ENCODE measurements at regions not wholly inside any gene's neighbourhood (a gene's known extent, or its start where the extent isn't known, plus 50 kb on each side); places are given as distances from the start of the nearest gene placed in this dataset.

DNA sequence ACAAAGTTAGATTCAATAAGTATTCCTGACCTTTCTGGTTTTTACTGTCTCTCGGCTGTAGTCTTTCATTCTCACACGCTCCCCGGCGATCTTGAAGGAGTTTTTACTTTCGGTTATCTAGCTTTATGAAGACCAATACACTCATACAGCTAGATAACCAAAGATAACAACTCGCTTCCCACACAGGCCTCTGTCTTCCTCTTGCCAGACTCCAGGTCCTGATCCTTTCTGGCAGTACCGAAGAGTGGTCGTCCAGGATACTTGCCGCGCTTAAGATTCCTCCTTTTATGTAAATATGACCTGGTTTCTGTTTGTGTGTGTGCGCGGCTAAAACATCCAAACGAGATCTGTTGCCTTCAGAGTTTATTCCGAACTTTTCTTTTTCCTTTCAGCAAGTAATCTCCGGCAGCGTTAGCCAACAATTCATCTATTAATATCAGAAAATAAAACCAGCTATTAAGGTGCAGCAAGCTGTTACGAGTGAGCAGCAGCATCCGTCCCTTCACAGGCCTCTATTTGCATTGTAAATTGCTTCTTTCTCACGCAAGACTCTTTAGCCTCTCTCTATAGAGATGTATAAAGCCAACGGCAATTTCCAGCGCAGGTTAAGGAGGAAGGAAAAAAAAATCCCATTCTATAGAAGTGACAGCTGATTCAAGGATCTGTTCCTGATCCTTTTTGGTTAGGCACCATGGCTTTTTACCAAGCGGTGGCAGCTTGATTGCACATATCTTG, 216.1 kb downstream of the MEF2C start:
- FAIRE-seq, result no peak
- peaks cover 14% of the 10 kb centered on the region for H3K4me1 Mint-ChIP-seq (ENCODE audit: low read depth, unreplicated experiment)
- no peak for TF ChIP-seq EZH2 (IDR thresholded peaks at IDR 0.05; ENCODE audit: insufficient read depth, low read length)
- TF ChIP-seq, protein P1, sequence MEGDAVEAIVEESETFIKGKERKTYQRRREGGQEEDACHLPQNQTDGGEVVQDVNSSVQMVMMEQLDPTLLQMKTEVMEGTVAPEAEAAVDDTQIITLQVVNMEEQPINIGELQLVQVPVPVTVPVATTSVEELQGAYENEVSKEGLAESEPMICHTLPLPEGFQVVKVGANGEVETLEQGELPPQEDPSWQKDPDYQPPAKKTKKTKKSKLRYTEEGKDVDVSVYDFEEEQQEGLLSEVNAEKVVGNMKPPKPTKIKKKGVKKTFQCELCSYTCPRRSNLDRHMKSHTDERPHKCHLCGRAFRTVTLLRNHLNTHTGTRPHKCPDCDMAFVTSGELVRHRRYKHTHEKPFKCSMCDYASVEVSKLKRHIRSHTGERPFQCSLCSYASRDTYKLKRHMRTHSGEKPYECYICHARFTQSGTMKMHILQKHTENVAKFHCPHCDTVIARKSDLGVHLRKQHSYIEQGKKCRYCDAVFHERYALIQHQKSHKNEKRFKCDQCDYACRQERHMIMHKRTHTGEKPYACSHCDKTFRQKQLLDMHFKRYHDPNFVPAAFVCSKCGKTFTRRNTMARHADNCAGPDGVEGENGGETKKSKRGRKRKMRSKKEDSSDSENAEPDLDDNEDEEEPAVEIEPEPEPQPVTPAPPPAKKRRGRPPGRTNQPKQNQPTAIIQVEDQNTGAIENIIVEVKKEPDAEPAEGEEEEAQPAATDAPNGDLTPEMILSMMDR (IDR thresholded peaks at IDR 0.05; ENCODE audit: insufficient read depth, low read depth, low read length), result no peak
- no peak overlapping the region for H3K27ac Mint-ChIP-seq (ENCODE audit: unreplicated experiment)
- Histone ChIP-seq H3K27me3 (ENCODE audit: insufficient read depth, low read length) (peaks cover 5% of the 10 kb centered on the region), H4K20me1 (ENCODE audit: insufficient read depth, low read length) (peaks cover 6% of the 10 kb centered on the region), H3K36me3 (ENCODE audit: insufficient read depth, low read length) (peaks cover 2% of the 10 kb centered on the region), H3K4me3 (ENCODE audit: insufficient read depth, low read depth, low read length) (peak overlapping the region; percentile 69), H3K9ac (ENCODE audit: low read length) (peak overlapping the region; percentile 87), H3K27ac (ENCODE audit: low read depth, low read length) (peak overlapping the region; percentile 85), H2AFZ (ENCODE audit: low read depth, low read length) (peak overlapping the region; percentile 43), H3K79me2 (ENCODE audit: insufficient read depth, low read length) (peaks cover 95% of the 10 kb centered on the region), H3K4me2 (ENCODE audit: low read length) (peak overlapping the region; percentile 91), H3K9me3 (ENCODE audit: insufficient read depth, low read depth, low read length) (no peaks in the 10 kb centered on the region), H3K4me1 (ENCODE audit: insufficient read depth, low read length) (peaks cover 33% of the 10 kb centered on the region)
- no peaks in the 10 kb centered on the region for H3K9me3 Mint-ChIP-seq (ENCODE audit: unreplicated experiment)
- H3K27me3 Mint-ChIP-seq (ENCODE audit: low read depth, unreplicated experiment), result peaks cover 51% of the 10 kb centered on the region
- peak; percentile 81 for DNase-seq (ENCODE audit: low read depth)
- H3K4me3 Mint-ChIP-seq (ENCODE audit: unreplicated experiment), result peak overlapping the region; percentile 79
- H3K36me3 Mint-ChIP-seq (ENCODE audit: low read depth, unreplicated experiment), result no peaks in the 10 kb centered on the region

DNA sequence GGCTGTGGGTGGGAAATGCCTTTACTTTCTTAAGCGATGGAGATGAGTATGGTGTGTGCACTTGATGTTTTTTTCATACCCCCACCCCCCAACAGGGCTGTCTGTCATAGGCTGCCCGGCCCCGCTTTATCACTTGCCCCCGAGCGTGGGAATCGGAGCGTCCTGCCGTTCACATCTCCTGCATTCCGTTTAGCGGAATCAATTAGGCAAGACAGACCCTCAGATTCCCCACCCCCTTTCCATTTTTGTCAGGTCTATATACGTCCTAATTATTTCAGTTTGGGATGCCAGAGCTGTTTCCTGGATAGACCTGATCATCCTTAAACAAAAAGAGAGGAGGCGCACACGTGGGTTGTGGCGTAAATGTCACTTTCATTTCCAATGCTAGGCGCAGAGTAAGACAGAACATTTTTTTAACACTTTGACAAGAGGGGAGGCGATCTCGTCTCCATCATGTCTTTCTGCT, 217.2 kb downstream of the MEF2C start:
- DNase-seq (ENCODE audit: low read depth) (peak; percentile 74), FAIRE-seq (no peak)
- peak overlapping the region; percentile 91 for H3K4me2 ChIP-seq (ENCODE audit: low read length)
- H3K4me1 ChIP-seq (ENCODE audit: insufficient read depth, low read length), result peaks cover 41% of the 10 kb centered on the region
- H3K27me3 ChIP-seq (ENCODE audit: insufficient read depth, low read length), result peaks cover 5% of the 10 kb centered on the region
- peaks cover 2% of the 10 kb centered on the region for H3K36me3 ChIP-seq (ENCODE audit: insufficient read depth, low read length)
- H3K4me3 Mint-ChIP-seq (ENCODE audit: unreplicated experiment), result peak overlapping the region; percentile 79
- peak overlapping the region; percentile 85 for H3K27ac ChIP-seq (ENCODE audit: low read depth, low read length)
- peak overlapping the region; percentile 69 for H3K4me3 ChIP-seq (ENCODE audit: insufficient read depth, low read depth, low read length)
- no peaks in the 10 kb centered on the region for H3K9me3 ChIP-seq (ENCODE audit: insufficient read depth, low read depth, low read length)
- peak overlapping the region; percentile 87 for H3K9ac ChIP-seq (ENCODE audit: low read length)
- H3K4me1 Mint-ChIP-seq (ENCODE audit: low read depth, unreplicated experiment), result peaks cover 13% of the 10 kb centered on the region
- no peaks in the 10 kb centered on the region for H4K20me1 ChIP-seq (ENCODE audit: insufficient read depth, low read length)
- TF ChIP-seq EZH2 (IDR thresholded peaks at IDR 0.05; ENCODE audit: insufficient read depth, low read length), result no peak
- TF ChIP-seq, protein P1 (IDR thresholded peaks at IDR 0.05; ENCODE audit: insufficient read depth, low read depth, low read length), result no peak
- H3K36me3 Mint-ChIP-seq (ENCODE audit: low read depth, unreplicated experiment), result no peaks in the 10 kb centered on the region
- H3K79me2 ChIP-seq (ENCODE audit: insufficient read depth, low read length), result peaks cover 84% of the 10 kb centered on the region
- no peaks in the 10 kb centered on the region for H3K9me3 Mint-ChIP-seq (ENCODE audit: unreplicated experiment)
- peak overlapping the region; percentile 13 for H2AFZ ChIP-seq (ENCODE audit: low read depth, low read length)
- peaks cover 40% of the 10 kb centered on the region for H3K27me3 Mint-ChIP-seq (ENCODE audit: low read depth, unreplicated experiment)
- no peak overlapping the region for H3K27ac Mint-ChIP-seq (ENCODE audit: unreplicated experiment)

- Histone ChIP-seq H3K4me3 (ENCODE audit: insufficient read depth, low read depth, low read length) (no peak overlapping the region), H3K27ac (ENCODE audit: low read depth, low read length) (peak overlapping the region; percentile 85), H3K9me3 (ENCODE audit: insufficient read depth, low read depth, low read length) (no peaks in the 10 kb centered on the region), H3K4me2 (ENCODE audit: low read length) (peak overlapping the region; percentile 91), H3K27me3 (ENCODE audit: insufficient read depth, low read length) (peaks cover 5% of the 10 kb centered on the region), H2AFZ (ENCODE audit: low read depth, low read length) (no peak overlapping the region), H3K9ac (ENCODE audit: low read length) (peak overlapping the region; percentile 87), H3K36me3 (ENCODE audit: insufficient read depth, low read length) (peaks cover 2% of the 10 kb centered on the region), H4K20me1 (ENCODE audit: insufficient read depth, low read length) (no peaks in the 10 kb centered on the region), H3K4me1 (ENCODE audit: insufficient read depth, low read length) (peaks cover 38% of the 10 kb centered on the region), H3K79me2 (ENCODE audit: insufficient read depth, low read length) (peaks cover 74% of the 10 kb centered on the region)
- TF ChIP-seq, protein P1 (IDR thresholded peaks at IDR 0.05; ENCODE audit: insufficient read depth, low read depth, low read length), result no peak
- TF ChIP-seq EZH2 (IDR thresholded peaks at IDR 0.05; ENCODE audit: insufficient read depth, low read length), result no peak
- DNase-seq (ENCODE audit: low read depth) (no peak), FAIRE-seq (no peak)
- H3K4me1 Mint-ChIP-seq (ENCODE audit: low read depth, unreplicated experiment), result peaks cover 13% of the 10 kb centered on the region
- no peak overlapping the region for H3K27ac Mint-ChIP-seq (ENCODE audit: unreplicated experiment)
- H3K4me3 Mint-ChIP-seq (ENCODE audit: unreplicated experiment), result no peak overlapping the region
- no peaks in the 10 kb centered on the region for H3K9me3 Mint-ChIP-seq (ENCODE audit: unreplicated experiment)
- no peaks in the 10 kb centered on the region for H3K36me3 Mint-ChIP-seq (ENCODE audit: low read depth, unreplicated experiment)
- peaks cover 31% of the 10 kb centered on the region for H3K27me3 Mint-ChIP-seq (ENCODE audit: low read depth, unreplicated experiment)
Measured at GRCh38 chr5:88664645-88665044, 218.3 kb downstream of the MEF2C start.
